ENCODE measurements at regions not wholly inside any gene's neighbourhood (a gene's known extent, or its start where the extent isn't known, plus 50 kb on each side); places are given as distances from the start of the nearest gene placed in this dataset.

DNA sequence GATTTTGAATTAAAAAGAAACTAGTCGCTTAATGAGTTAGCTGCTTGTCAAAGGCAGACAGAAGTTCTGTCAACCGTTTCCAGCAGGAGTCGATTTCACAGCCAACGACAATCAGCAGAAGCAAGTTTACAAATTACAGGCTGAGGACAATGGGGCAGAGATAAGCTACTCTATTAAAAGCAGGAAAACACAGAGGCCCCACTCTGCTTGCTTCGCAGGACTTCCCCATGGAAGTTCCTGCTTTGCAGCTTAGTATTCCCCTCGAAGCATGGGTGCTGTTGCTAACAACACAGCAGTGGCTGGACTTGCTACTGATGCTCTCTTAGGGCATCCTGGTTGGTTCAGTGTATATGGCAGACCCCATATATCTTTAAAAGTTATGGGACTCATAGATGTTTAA lies 50.8 kb upstream of the KLF6 start (continued):
- TF ChIP-seq ZBTB40 (IDR thresholded peaks at IDR 0.05) (0 out of 2 replicates have a peak, but pooled peaks have one; percentile 20), ZBTB40 (CRISPR knock-in tag; IDR thresholded peaks at IDR 0.05) (no peak), CBFA2T3 (IDR thresholded peaks at IDR 0.05) (peak; percentile 63), ZNF263 (CRISPR knock-in tag; IDR thresholded peaks at IDR 0.05; ENCODE audit: borderline replicate concordance) (no peak), GTF3C2 (IDR thresholded peaks at IDR 0.05; ENCODE audit: borderline replicate concordance, extremely low read depth, insufficient read length) (no peak), IRF2 (CRISPR knock-in tag; IDR thresholded peaks at IDR 0.05) (no peak), BMI1 (IDR thresholded peaks at IDR 0.05; ENCODE audit: low read length) (no peak), NR3C1 (CRISPR knock-in tag; IDR thresholded peaks at IDR 0.05) (no peak), PATZ1 (CRISPR knock-in tag; IDR thresholded peaks at IDR 0.05; ENCODE audit: borderline replicate concordance) (no peak), KDM2B (CRISPR knock-in tag; IDR thresholded peaks at IDR 0.05) (no peak), XRCC4 (IDR thresholded peaks at IDR 0.05; ENCODE audit: extremely low read depth, insufficient read depth, insufficient read length) (no peak), TAF7 (tag; IDR thresholded peaks at IDR 0.05) (no peak), SIX5 (IDR thresholded peaks at IDR 0.05; ENCODE audit: borderline replicate concordance in 1 of 2, insufficient read depth in 1 of 2, low read depth in 1 of 2, low read length in 2 of 2) (no peak), TRIM28 (IDR thresholded peaks at IDR 0.05) (no peak)
- TF ChIP-seq, protein P1, sequence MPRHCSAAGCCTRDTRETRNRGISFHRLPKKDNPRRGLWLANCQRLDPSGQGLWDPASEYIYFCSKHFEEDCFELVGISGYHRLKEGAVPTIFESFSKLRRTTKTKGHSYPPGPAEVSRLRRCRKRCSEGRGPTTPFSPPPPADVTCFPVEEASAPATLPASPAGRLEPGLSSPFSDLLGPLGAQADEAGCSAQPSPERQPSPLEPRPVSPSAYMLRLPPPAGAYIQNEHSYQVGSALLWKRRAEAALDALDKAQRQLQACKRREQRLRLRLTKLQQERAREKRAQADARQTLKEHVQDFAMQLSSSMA (CRISPR knock-in tag; IDR thresholded peaks at IDR 0.05) = no peak

Data from K562 (cell line).